HuH-7.5 (cell line): ENCODE measurements at regions not wholly inside any gene's neighbourhood (a gene's known extent, or its start where the extent isn't known, plus 50 kb on each side); places are given as distances from the start of the nearest gene placed in this dataset.
"Not testable (repeated sequence)": the region's sequence is repeated elsewhere in the genome, so short reads cannot be mapped to it uniquely, and the experiment has no call there.

Source experiments
- DNase-seq: peaks from one replicate; pipeline ENCODE4 v3.0.0; 2011; ENCODE audit warnings: low spot score

DNA sequence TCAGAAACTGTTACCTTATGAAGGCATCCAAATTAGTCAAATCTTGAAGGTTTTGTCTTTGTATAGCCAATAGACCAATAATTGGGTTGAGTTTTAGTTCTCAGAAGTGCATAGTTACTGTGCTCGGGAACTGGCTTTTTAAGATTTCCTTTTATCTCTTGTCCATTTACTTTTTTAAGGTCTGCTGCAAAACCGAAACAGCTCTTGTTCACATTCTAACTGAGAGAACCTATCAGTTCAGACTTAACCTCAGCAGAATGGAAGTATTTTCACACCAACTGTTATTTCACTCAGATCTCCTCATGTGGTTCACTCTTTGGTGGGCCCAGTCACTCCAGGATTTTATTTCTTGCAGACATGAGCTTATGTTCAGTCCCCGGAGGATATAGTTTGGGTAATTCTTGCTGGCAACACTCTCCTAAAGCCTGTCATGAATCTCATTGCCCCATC is 55.5 kb downstream of the TPBG start:
- no peak for DNase-seq

DNA sequence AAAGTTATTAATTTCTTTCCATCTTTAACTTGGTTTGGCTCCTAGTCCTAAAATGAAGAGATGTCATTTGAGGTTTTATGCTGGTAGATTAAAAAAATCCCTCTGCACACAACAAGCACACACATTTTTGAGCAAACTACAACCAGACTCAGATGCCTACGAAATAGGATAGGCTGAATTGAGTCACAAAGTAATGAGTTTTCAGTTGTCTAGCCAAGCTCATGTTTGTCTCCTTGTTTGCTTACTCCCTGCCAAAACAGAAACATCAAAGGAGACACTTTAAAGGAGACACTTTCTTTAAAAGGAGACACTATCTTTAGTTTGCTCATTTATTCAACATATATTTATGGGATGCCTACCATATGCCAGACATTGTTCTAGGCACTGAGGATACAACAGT is 56.2 kb downstream of the TPBG start:
- no peak for DNase-seq

DNA sequence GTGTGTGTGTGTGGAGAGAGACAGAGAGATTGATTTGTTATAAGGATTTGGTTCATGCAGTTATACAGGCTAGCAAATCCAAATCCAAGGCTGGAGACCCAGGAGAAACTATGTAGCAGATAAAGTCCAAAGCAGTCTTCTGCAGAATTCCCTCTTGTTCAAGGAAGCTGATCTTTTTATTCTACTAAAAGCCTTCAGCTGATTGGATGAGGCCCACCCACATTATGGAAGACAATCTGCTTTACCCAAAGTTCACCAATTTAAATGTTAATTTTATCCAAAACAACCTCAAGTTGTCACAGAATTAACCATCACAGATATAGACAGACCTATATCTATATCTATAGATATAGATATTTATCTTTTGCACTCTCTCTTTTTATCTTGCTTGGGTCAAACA is 67.0 kb downstream of the TPBG start:
- no peak for DNase-seq

DNA sequence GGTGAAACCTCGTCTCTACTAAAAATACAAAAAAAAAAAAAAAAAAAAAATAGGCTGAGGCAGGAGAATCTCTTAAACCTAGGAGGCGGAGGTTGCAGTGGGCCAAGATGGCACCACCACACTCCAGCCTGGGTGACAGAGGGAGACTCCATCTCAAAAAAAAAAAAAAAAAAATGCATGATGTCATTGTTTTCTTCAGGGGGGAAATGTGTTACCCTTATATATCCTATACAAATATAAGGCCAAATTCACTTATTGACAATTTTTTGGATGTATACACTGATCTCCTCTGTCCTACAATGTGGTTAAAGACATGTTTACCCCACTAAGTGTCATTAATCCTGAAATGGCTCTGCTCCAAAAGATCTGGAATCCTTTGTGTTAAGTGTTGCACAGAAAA is 73.1 kb downstream of the TPBG start:
- no peak for DNase-seq

DNA sequence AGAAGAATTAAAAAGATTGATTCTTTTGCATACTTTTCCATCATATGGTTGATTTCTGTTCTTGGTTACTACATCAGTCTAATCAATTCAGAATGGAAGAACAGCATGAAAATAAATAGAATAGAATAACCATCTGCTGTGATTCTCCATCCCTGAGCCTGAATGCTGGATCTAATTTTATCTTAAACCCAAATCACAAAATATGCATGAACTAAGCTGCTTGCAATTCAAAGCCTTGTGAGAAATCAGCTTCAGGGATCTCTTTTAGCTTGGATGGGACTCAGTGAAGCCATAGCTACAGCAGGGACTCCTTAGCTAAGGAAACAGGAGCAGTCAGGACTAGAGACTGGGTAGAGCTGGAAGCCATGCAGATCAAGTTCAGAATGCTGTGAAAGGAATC is 74.1 kb downstream of the TPBG start:
- DNase-seq, result no peak

DNA sequence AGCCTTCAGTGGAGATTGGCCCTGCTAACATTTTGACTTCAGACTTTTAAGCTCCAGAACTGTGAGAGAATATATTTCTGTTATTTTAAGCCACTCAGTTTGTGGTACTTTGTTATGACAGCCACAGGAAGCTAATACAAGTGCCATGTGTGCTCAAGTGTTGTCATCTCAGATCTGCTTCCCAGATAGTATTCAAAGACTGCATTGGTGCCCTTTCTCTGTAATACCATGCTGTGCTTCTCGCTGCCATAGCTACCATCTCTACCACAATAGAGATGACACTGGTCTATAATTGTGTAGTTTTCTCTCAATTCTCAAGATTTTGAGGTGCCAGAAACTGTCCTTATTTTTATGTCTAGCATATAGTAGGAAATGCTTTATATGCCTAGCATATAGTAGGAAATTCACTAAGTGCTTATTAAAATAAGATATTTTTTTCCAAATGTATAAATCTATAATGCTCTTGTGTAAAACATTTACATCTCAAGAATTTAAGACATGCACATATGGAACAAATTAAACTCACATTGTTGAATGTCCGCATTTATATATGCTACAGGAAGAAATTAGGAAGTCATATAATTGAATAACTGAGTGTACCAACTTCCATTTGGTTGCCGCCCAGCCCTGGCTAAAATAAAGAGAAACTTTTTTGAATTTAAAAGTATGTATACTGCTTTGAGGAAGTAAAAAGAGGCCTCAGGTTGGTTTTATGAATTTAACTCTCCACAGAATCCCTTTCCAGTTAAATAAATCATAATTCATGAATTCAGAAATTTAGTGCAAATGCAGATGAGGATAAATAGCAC is 77.6 kb downstream of the TPBG start:
- no peak for DNase-seq

DNA sequence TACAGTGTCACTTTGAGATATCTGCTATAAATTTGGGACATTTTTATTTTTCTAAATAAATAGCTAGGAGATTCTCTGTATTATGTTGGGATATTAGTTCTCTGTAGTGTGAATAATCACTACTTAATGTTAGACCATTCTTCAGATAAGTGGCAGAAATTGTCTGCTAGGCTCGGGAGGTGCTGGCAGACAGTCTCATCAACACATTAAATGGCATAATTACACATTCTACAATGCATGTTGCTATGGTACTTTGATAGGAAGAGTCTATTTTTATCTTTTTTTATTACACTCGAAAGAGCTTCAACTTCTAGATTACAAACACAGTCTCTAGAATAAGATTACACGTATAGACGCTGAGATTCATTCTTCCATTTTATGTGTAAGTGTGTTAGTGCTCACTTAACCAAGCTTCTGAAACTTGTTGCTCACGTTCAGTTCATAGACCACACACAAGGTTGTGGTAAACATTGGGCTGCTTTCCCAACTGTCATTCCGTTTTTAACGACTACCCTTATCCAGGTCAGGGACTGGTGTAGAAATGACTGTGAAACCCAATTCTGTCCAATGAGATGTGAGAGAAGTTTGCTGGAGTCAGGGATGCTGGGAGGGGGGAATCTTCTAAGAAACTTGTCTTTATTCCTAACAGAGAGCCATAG is 78.6 kb downstream of the TPBG start:
- no peak for DNase-seq

DNA sequence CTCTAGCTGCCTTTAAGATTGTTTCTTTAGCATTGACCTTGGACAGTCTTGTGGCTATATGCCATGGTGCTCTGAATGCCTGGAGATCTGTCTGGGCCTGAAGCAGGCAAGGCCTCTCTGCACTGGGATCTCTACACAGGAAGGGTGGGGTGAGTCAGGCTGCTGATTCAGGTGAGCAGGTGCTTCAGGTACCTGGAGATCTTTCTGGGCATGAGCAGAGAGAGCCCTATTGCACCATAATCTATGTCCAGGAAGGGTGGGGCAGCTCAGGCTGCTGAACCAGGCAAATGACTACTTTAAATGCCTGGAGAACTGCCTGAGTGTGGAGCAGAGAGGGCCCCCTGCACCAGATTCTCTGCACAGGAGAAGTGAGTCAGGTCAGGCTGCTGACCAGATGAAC is 94.5 kb downstream of the TPBG start:
- no peak for DNase-seq

DNA sequence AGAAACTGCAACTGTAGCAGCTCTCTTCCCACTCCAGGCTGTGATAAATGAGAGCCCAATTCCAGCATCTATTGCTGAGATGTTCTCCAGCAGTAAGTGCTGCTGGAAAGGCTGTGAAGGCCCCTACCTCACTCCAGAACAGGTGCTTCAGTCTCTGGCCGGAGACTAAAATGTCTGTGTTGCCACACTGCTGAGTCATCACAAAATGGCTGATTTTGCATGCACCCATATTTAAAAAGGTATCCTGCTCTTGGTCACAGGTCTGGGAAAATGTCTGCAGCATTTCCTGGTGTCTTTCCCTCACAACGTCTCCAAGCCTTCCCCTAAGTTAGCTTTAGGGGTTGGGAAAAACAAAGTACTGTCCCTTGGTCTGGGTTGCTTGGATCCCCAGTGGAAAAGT is 95.1 kb downstream of the TPBG start:
- no peak for DNase-seq

DNA sequence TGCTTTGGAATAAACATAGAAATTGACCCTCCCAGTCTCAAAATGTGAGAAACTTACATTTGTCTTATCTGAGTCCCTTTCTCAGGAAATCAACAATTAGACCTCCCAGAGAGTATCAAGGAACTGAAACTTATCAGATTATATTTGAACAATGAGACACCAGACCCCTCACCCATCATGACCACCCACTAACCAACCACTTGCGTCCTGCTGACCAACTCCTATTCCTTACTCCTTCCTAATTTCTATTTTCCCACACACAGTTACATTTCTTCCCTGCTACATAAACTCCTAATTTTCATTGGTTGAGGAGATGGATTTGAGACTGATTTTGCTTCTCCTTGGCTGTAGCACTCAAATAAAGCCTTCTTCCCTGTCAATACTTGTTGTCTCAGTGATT is 97.9 kb downstream of the TPBG start:
- DNase-seq, result no peak

DNA sequence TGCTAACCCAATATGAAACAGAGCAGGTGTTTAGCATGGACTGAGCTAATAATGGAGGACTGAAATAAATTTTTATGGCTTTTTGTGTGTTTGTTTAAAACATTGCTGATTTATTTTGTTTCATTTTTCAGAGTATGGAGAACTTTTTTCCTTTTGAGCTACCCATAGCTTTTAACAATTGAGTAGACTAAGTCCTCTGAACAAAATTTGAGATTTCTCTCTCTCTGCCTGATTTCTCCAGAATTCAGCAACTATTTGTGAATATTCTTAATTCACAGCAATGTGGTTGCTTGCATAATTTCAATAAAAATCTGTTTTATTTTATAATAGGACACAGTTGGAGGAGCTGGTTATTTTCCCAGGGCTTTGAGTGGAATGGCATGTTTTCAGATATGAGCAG is 103.7 kb downstream of the TPBG start:
- DNase-seq, result no peak

DNA sequence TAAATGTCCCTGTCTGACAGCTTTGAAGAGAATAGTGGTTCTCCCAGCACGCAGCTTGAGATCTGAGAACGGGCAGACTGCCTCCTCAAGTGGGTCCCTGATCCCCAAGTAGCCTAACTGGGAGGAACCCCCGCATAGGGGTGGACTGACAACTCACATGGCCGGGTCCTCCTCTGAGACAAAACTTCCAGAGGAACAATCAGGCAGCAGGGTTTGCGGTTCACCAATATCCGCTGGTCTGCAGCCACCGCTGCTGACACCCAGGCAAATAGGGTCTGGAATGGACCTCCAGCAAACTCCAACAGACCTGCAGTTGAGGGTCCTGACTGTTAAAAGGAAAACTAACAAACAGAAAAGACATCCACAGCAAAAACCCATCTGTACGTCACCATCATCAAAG is 106.5 kb downstream of the TPBG start:
- not testable (repeated sequence) for DNase-seq

DNA sequence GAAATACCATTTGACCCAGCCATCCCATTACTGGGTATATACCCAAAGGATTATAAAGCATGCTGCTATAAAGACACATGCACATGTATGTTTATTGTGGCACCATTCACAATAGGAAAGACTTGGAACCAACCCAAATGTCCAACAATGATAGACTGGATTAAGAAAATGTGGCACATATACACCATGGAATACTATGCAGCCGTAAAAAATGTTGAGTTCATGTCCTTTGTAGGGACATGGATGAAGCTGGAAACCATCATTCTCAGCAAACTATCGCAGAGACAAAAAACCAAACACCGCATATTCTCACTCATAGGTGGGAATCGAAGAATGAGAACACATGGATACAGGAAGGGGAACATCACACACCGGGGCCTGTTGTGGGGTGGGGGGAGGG is 111.5 kb downstream of the TPBG start:
- not testable (repeated sequence) for DNase-seq

DNA sequence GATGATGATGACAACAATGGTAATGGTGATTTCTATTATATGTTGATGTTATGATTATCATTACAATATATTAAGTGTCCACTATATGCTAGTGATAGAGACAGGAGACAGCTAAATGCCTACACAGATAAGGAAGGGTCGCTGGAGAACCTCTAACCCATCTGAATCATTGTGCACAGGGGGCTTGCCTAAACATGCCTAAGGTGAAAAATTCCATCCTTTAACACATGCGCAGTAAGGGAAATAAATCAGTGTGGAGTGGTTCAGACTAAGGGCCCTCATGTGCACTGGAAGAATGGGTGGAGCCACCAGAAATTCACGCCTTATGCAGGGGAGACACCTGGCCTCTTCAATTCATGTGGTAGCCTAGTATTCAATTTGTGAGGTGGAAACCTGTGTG is 120.4 kb downstream of the TPBG start:
- no peak for DNase-seq

DNA sequence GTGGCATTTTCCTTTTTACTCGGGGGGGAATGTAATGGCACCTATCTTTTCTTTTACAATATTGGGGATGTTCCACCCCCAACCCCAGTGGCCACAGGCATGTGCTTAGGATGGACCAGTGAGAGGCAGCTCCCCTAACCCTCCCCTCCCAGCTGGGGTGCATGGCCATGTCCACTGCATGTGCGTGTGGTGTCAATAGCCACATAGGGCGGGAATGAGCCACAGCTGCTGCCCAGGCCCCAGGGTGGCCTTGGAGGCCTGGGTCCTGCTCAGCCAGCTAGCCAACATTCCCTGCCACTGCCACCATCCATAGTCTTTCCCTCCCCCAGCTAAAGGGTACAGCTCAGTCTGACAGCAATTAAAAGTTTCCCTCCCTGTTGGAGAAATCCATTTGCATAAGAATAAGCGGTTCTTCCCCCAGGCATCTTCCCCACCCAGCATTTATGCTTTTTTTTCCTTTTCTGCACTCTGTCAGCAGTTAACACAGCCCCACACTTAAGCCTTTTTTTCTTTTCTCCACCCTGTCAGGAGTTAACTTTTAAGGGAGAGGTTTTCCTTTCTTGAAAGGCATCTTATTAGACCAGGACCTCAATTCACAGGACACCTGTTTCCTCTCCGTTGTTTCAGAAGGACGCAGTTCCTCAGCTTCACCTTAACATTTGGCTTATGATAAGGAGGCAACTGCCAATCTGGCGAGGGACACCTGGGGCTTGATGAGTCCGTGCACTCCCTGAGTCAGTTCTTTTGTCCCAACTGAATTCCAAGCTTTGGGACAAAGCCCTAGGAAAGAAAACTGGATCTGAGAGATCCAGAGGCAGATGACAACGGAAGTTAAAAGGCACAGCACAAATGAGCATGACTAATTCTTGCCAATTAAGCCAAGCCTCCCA is 121.4 kb downstream of the TPBG start:
- DNase-seq, result no peak

DNA sequence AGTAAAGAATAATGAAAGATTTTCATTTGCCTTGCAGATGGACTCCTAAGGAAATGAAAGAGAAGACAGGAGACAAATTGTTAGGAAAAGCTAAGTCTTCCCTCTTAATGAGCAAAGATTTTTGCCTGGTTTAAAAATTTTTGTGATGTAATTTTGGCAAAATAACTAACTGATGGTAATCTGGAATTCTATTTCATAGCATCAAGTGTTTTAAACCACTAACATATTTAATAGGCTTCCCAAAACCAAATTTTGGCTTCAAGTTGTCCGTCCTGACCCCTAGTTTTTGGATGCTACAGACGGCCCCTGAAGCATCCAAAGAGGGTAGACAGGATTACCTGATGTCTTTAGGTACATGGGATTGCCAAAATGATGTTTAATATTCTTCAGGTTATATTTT is 124.3 kb downstream of the TPBG start:
- no peak for DNase-seq

DNA sequence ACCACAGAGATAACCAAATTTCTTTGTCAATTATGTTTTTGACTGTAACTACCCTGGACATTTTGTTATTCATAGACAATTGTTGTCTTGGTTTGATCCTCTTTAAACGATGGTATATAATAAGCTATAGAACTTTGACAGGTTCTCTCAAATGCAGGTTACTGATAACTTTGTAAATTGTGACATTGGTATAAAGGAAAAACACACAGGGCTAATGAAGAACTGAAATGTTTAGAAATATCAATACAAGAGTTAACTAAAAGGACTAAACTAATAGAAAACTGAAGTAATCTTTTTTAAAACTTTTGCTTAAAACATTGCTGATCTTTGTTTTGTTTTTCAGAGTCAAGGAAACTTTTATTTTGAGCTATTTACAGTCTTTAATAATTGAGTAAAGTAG is 124.8 kb downstream of the TPBG start:
- no peak for DNase-seq

DNA sequence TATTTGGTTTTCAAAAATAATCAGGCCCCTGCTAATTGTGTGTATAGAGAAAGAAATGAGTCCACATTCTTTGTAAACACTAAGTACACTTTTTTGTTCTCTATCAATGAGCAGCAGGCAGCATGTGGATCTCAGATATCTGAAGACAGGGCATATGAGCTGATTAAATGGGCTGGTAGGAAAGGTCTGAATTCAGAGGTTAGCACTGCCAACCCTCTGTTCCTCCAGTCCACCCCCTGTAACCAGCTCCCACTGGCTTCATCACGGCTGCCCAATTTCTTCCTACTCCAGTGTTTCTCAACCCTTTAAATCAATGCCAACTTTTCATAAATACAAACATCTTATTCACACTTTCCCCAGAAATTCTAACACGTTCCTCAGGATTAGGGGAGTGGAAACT is 128.5 kb downstream of the TPBG start:
- DNase-seq, result no peak

DNA sequence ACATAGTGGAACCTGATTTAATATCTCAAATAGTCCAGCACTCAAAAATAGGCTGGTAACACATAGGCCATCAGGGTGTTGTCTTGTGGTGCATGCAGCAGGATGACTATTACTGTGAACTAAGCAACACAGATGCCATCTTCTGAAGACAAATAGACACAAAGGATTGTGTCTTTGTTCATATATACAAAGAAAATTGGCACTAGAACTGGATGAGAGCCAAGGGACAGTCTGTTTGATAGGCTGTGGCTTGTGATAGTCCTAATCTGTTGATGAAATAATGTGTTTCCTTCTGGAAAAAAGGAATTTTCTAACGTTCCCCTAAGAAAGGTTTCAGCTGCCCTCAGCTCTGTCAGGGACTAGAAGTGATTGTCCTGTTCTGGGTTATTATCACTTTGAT is 129.8 kb downstream of the TPBG start:
- DNase-seq, result no peak

DNA sequence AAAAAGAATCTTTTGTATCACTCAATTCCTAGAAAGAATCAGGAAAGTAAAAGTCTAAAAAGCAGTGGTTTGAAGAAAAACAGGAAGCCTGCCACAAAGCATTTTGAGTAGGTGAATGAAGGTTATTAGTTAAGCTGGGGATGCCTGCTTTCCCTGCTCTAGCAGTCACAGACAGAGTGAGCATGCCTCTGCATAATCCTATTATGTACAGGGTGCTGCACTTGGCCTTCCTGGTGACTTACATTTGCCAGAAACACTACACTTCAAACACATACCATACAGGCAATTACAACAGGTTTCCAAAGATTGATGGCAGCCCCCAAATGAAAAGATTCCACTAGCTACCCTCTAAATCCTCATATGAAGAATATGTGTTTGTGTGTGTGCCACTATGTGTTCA is 130.8 kb downstream of the TPBG start:
- DNase-seq, result no peak

DNA sequence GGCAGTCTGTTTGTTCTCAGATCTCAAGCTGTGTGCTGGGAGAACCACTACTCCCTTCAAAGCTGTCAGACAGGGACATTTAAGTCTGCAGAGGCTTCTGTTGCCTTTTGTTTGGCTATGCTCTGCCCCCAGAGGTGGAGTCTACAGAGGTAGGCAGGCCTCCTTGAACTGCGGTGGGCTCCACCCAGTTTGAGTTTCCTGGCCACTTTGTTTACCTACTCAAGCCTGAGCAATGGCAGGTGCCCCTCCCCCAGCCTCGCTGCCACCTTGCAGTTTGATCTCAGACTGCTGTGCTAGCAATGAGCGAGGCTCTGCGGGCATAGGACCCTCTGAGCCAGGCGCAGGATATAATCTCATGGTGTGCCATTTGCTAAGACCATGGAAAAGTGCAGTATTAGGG is 138.3 kb downstream of the TPBG start:
- not testable (repeated sequence) for DNase-seq

DNA sequence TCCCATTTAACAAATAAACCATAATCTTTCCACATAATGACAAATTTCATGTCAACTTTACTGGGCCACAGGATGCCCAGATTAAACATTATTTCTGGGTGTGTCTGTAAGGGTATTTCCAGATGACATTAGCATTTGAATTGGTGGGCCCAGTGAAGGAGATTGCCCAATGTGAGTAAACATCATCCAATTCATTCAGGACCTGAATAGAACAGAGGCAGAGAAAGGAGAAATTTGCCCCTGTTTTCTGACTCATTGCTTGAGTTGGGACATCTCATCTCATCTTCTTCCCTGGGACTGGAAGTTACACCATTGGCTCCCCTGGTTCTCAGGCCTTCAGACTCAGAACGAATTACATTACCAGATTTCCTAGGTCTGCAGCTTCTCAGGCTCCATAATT is 142.9 kb downstream of the TPBG start:
- no peak for DNase-seq

DNA sequence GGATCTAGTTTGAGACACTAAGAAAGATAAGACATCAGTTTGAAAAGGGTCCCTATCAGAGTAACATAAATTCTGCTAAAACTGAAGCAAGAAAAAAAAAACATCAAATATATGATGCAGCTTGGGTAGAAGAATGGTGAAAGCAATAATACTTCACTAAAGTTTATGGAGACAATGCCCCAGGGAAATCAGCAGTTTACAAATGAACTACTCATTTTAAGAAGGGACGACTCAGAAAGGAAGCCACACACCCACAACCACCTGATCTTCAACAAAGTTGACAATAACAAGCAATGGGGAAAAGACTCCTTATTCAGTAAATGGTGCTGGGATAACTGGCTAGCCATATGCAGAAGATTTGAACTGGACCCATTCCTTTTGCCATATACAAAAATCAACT is 143.5 kb downstream of the TPBG start:
- DNase-seq, result no peak
